ENCODE measurements at regions not wholly inside any gene's neighbourhood (a gene's known extent, or its start where the extent isn't known, plus 50 kb on each side); places are given as distances from the start of the nearest gene placed in this dataset.

GRCh38 chr2:221822416-221822815, 250.3 kb upstream of the EPHA4 start:
- Histone ChIP-seq H2AFZ (ENCODE audit: low read depth, low read length) (no peak overlapping the region), H3K9ac (ENCODE audit: insufficient read depth in 1 of 2, low read depth in 2 of 2, low read length in 2 of 2) (no peak overlapping the region), H3K36me3 (ENCODE audit: control insufficient read depth, insufficient read depth, low read length) (no peaks in the 10 kb centered on the region), H3K9me3 (replicated peaks; ENCODE audit: control insufficient read depth, insufficient read depth, low read depth, low read length) (no peaks in the 10 kb centered on the region), H3K27me3 (ENCODE audit: control insufficient read depth in 2 of 2, insufficient read depth in 2 of 2, low read length in 2 of 2) (no peaks in the 10 kb centered on the region), H3K79me2 (ENCODE audit: control insufficient read depth, insufficient read depth, low read length) (no peaks in the 10 kb centered on the region), H3K9me1 (ENCODE audit: control insufficient read depth, insufficient read depth, low read length) (no peaks in the 10 kb centered on the region), H3K27ac (ENCODE audit: extremely low read depth, low read depth, low read length) (no peak overlapping the region), H3K4me3 (no peak overlapping the region), H3K4me2 (ENCODE audit: insufficient read depth, low read length) (no peak overlapping the region), H4K20me1 (replicated peaks; ENCODE audit: control insufficient read depth, insufficient read depth, low read length) (no peaks in the 10 kb centered on the region), H3K4me1 (replicated peaks in 1 of 2; ENCODE audit: control insufficient read depth in 2 of 2, insufficient read depth in 2 of 2, low read length in 2 of 2) (no peaks in the 10 kb centered on the region)
- no peak for ATAC-seq
- TF ChIP-seq ATF1 (CRISPR knock-in tag; IDR thresholded peaks at IDR 0.05): no peak
- TF ChIP-seq ATF1 (tag; IDR thresholded peaks at IDR 0.05): no peak
- TF ChIP-seq ZNF318 (IDR thresholded peaks at IDR 0.05; ENCODE audit: borderline replicate concordance in 1 of 2, low read depth in 1 of 2): no peak
- TF ChIP-seq TFAM (CRISPR knock-in tag; conservative IDR thresholded peaks at IDR 0.05): no peak
- 0% methylated on average over 1 of the region's 2 CpGs for whole genome bisulfite sequencing (ENCODE audit: insufficient coverage, low coverage, missing lambda C conversion rate)
- ChIA-PET POLR2A (no interaction called here), CTCF (ENCODE audit: low intra/inter-chr PET ratio) (no interaction called here)
- no peak for DNase-seq (ENCODE audit: extremely low read depth in 1 of 4, low spot score in 3 of 4)
- no peak for FAIRE-seq
- no TSS peak for BruUV-seq (replicated peaks)
- in situ Hi-C loops (cut with MboI): no loop called here
- intact Hi-C loops (cut with micrococcal nuclease): no loop called here

All from K562 (cell line).